Caco-2 (cell line): ENCODE measurements at regions not wholly inside any gene's neighbourhood (a gene's known extent, or its start where the extent isn't known, plus 50 kb on each side); places are given as distances from the start of the nearest gene placed in this dataset.

Experiments used
- BruUV-seq: library from RNA; stranded (reverse); fragments of 400-500 nt; replicated peaks from 2 replicates; lab custom pipeline; 2021; lab: Mats Ljungman, UMichigan
- CTCF ChIA-PET: fragments of 300-600 bp; sonication (Branson Sonifier 250); formaldehyde crosslinking; loops from one replicate; lab custom pipeline; 2022; ENCODE audit warnings: antibody characterized with exemption; lab: Charles Lee
- POLR2A ChIA-PET: fragments of 300-600 bp; sonication (Branson Sonifier 250); formaldehyde crosslinking; loops from one replicate; lab custom pipeline; 2022; ENCODE audit warnings: antibody characterized with exemption; lab: Charles Lee
- DNase-seq, 2 experiments: peaks; one replicate each; pipeline versions ENCODE4 v3.0.0 to v3.0.0-alpha.2; 2020 to 2022
- H3K27me3 ChIP-seq: replicated peaks from 2 replicates; pipeline ENCODE4 v1.6.0; 2011; ENCODE audit warnings: low read length; ENCODE audit not compliant: control insufficient read depth, insufficient read depth
- H3K36me3 ChIP-seq: 2 replicates; pipeline ENCODE4 v1.5.1; 2011; ENCODE audit warnings: low read length; ENCODE audit not compliant: control insufficient read depth, insufficient read depth
- H3K4me1 ChIP-seq: fragments of 250-450 bp; sonication (Bioruptor Pico); 2 replicates; pipeline ENCODE4 v1.5.1; 2020; ENCODE audit warnings: mild to moderate bottlenecking
- H3K4me3 ChIP-seq: 2 replicates; pipeline ENCODE4 v1.5.1; 2011; ENCODE audit warnings: low read depth, mild to moderate bottlenecking, control low read depth, low read length
- H3K9me3 ChIP-seq: fragments of 250-450 bp; sonication (Bioruptor Pico); 2 replicates; pipeline ENCODE4 v1.5.1; 2020; ENCODE audit warnings: mild to moderate bottlenecking, moderate library complexity
- H3K27ac Mint-ChIP-seq: one replicate; pipeline ENCODE4 v1.8.0; 2022; ENCODE audit warnings: mixed read lengths; ENCODE audit not compliant: unreplicated experiment
- H3K27me3 Mint-ChIP-seq: one replicate; pipeline ENCODE4 v1.8.0; 2022; ENCODE audit warnings: mixed read lengths; ENCODE audit not compliant: insufficient read depth, unreplicated experiment
- H3K36me3 Mint-ChIP-seq: one replicate; pipeline ENCODE4 v1.8.0; 2022; ENCODE audit warnings: mild to moderate bottlenecking, mixed read lengths; ENCODE audit not compliant: insufficient read depth, unreplicated experiment
- H3K4me1 Mint-ChIP-seq: one replicate; pipeline ENCODE4 v1.8.0; 2022; ENCODE audit warnings: low read depth, mixed read lengths; ENCODE audit not compliant: unreplicated experiment
- H3K4me3 Mint-ChIP-seq: one replicate; pipeline ENCODE4 v1.8.0; 2022; ENCODE audit warnings: mild to moderate bottlenecking, moderate library complexity, mixed read lengths; ENCODE audit not compliant: unreplicated experiment
- H3K9me3 Mint-ChIP-seq: one replicate; pipeline ENCODE4 v1.8.0; 2022; ENCODE audit warnings: mixed read lengths; ENCODE audit not compliant: unreplicated experiment
- intact Hi-C: fragments of 100-400 bp; cut with micrococcal nuclease; formaldehyde crosslinking; loops from one replicate; pipeline ENCODE4 v1.10.0; 2022; ENCODE audit not compliant: unreplicated experiment
- TF ChIP-seq, protein P1 (sequence below), 2 experiments: fragments of 200-600 bp in 1 of 2; IDR thresholded peaks; 1 replicate in 1 of 2; 2 replicates in 1 of 2; pipeline versions ENCODE4 v1.5.1 to v1.8.0; 2011 to 2022; ENCODE audit warnings: antibody characterized with exemption in 1 of 2, control low read depth in 1 of 2, inconsistent platforms in 1 of 2, low read depth in 1 of 2, low read length in 1 of 2, mild to moderate bottlenecking in 1 of 2, moderate library complexity in 1 of 2; ENCODE audit not compliant: insufficient read depth in 1 of 2, severe bottlenecking in 1 of 2, unreplicated experiment in 1 of 2

DNA sequence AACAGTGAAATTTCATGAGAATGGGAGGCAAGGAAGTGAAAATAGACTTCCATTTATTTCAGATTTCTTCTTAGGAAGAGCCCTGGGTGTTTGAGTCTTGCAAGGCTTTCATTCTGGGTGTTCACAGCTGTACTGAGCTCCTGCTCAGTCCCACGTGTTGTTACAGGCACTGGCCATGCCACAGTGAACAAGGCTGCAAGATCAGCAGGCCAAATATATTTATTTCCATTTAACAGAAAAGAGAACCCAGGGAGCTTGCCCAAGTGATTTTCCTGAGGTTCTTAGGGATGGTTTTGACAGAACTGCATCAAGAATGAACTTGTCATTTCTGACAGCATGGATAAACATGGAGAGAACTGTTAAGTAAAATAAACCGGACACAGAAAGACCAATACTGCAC, 54.5 kb upstream of the CD36 start:
- no peak overlapping the region for H3K4me3 ChIP-seq
- BruUV-seq: no TSS peak
- H3K4me1 ChIP-seq: peaks cover 3% of the 10 kb centered on the region; the same call in 1 of the 2 replicates
- Mint-ChIP-seq H3K27ac (no peak overlapping the region), H3K4me1 (no peaks in the 10 kb centered on the region), H3K36me3 (no peaks in the 10 kb centered on the region), H3K9me3 (no peaks in the 10 kb centered on the region), H3K4me3 (no peak overlapping the region), H3K27me3 (peaks cover 2% of the 10 kb centered on the region)
- no peak for DNase-seq
- POLR2A ChIA-PET: no interaction called here
- no peaks in the 10 kb centered on the region for H3K27me3 ChIP-seq
- TF ChIP-seq, protein P1, sequence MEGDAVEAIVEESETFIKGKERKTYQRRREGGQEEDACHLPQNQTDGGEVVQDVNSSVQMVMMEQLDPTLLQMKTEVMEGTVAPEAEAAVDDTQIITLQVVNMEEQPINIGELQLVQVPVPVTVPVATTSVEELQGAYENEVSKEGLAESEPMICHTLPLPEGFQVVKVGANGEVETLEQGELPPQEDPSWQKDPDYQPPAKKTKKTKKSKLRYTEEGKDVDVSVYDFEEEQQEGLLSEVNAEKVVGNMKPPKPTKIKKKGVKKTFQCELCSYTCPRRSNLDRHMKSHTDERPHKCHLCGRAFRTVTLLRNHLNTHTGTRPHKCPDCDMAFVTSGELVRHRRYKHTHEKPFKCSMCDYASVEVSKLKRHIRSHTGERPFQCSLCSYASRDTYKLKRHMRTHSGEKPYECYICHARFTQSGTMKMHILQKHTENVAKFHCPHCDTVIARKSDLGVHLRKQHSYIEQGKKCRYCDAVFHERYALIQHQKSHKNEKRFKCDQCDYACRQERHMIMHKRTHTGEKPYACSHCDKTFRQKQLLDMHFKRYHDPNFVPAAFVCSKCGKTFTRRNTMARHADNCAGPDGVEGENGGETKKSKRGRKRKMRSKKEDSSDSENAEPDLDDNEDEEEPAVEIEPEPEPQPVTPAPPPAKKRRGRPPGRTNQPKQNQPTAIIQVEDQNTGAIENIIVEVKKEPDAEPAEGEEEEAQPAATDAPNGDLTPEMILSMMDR (IDR thresholded peaks at IDR 0.05; ENCODE audit: insufficient read depth in 1 of 2, low read depth in 1 of 2, low read length in 1 of 2, severe bottlenecking in 1 of 2, unreplicated experiment in 1 of 2): no peak
- H3K9me3 ChIP-seq: no peaks in the 10 kb centered on the region
- intact Hi-C loops: no loop called here
- H3K36me3 ChIP-seq: no peaks in the 10 kb centered on the region
- CTCF ChIA-PET: no interaction called here

DNA sequence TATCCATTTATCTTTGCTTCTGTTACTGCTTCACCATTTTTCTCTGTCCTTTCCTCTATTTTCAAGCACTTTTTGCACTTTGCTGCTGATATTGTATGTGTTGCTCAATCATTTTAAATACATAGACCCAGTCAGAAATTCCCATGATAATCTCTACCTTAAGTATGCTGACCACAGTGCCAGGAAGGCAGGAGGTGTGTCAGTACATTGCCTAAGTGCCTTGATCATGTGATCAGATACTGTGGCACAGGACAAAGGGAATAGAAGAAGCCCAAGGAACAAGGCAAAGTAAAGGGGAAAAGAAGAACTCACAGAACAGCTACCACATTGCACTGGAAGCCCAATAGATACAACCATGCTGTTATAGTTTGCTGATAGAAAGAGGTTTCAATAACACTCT, 53.7 kb upstream of the CD36 start:
- peaks cover 4% of the 10 kb centered on the region; the same call in 1 of the 2 replicates for H3K4me1 ChIP-seq
- TF ChIP-seq, protein P1 (IDR thresholded peaks at IDR 0.05; ENCODE audit: insufficient read depth in 1 of 2, low read depth in 1 of 2, low read length in 1 of 2, severe bottlenecking in 1 of 2, unreplicated experiment in 1 of 2): no peak
- H3K36me3 ChIP-seq: no peaks in the 10 kb centered on the region
- intact Hi-C loops: no loop called here
- H3K36me3 Mint-ChIP-seq: no peaks in the 10 kb centered on the region
- H3K9me3 Mint-ChIP-seq: no peaks in the 10 kb centered on the region
- no peaks in the 10 kb centered on the region for H3K27me3 ChIP-seq
- BruUV-seq: no TSS peak
- no peaks in the 10 kb centered on the region for H3K9me3 ChIP-seq
- no peak overlapping the region for H3K4me3 ChIP-seq
- no peak overlapping the region for H3K4me3 Mint-ChIP-seq
- no peaks in the 10 kb centered on the region for H3K4me1 Mint-ChIP-seq
- ChIA-PET POLR2A (no interaction called here), CTCF (no interaction called here)
- H3K27ac Mint-ChIP-seq: no peak overlapping the region
- H3K27me3 Mint-ChIP-seq: peaks cover 2% of the 10 kb centered on the region
- DNase-seq: peak in 1 of 2 experiments; percentile 12

GRCh38 chr7:80587538-80587937, 50.9 kb upstream of the CD36 start:
- DNase-seq: no peak
- no peak overlapping the region for H3K4me3 ChIP-seq
- H3K4me1 ChIP-seq: peaks cover 4% of the 10 kb centered on the region; the same call in 1 of the 2 replicates
- Mint-ChIP-seq H3K4me1 (no peaks in the 10 kb centered on the region), H3K27me3 (peaks cover 2% of the 10 kb centered on the region), H3K27ac (no peak overlapping the region), H3K36me3 (no peaks in the 10 kb centered on the region), H3K9me3 (no peaks in the 10 kb centered on the region), H3K4me3 (no peak overlapping the region)
- BruUV-seq: no TSS peak
- POLR2A ChIA-PET: no interaction called here
- intact Hi-C loops: no loop called here
- H3K9me3 ChIP-seq: no peaks in the 10 kb centered on the region
- no peaks in the 10 kb centered on the region for H3K36me3 ChIP-seq
- TF ChIP-seq, protein P1 (IDR thresholded peaks at IDR 0.05; ENCODE audit: insufficient read depth in 1 of 2, low read depth in 1 of 2, low read length in 1 of 2, severe bottlenecking in 1 of 2, unreplicated experiment in 1 of 2): no peak
- CTCF ChIA-PET: no interaction called here
- H3K27me3 ChIP-seq: no peaks in the 10 kb centered on the region
